ENCODE measurements at regions not wholly inside any gene's neighbourhood (a gene's known extent, or its start where the extent isn't known, plus 50 kb on each side); places are given as distances from the start of the nearest gene placed in this dataset.
"Not testable (repeated sequence)": the region's sequence is repeated elsewhere in the genome, so short reads cannot be mapped to it uniquely, and the experiment has no call there.

DNA sequence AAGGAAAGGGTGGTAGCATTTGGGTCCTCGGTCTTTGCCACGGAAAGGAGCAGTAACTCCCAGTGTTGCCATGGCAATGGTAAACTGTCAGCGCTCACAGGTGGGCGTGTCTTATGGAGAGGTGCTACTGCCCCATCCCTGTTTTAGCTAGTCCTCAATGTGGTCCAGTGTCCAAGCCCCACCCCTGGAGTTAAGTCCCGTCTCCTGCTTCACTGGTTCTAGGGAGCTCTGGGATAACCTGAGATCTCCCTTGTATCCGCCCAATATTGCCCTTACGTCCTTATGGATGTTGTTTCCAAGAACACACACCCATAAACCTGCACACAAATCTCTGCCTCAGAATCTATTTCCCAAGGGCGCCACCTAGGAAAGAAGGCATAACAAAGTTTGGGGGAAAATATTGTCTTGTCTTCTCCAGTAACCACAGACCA is 64.2 kb downstream of the SPRING1 start:
- H3K27me3 ChIP-seq = no peaks in the 10 kb centered on the region
- H3K36me3 ChIP-seq = no peaks in the 10 kb centered on the region
- H3K27ac ChIP-seq = no peak overlapping the region
- TF ChIP-seq, protein P1, sequence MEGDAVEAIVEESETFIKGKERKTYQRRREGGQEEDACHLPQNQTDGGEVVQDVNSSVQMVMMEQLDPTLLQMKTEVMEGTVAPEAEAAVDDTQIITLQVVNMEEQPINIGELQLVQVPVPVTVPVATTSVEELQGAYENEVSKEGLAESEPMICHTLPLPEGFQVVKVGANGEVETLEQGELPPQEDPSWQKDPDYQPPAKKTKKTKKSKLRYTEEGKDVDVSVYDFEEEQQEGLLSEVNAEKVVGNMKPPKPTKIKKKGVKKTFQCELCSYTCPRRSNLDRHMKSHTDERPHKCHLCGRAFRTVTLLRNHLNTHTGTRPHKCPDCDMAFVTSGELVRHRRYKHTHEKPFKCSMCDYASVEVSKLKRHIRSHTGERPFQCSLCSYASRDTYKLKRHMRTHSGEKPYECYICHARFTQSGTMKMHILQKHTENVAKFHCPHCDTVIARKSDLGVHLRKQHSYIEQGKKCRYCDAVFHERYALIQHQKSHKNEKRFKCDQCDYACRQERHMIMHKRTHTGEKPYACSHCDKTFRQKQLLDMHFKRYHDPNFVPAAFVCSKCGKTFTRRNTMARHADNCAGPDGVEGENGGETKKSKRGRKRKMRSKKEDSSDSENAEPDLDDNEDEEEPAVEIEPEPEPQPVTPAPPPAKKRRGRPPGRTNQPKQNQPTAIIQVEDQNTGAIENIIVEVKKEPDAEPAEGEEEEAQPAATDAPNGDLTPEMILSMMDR (IDR thresholded peaks at IDR 0.05) = no peak
- no peak for TF ChIP-seq EP300 (IDR thresholded peaks at IDR 0.05)
- TF ChIP-seq POLR2A (IDR thresholded peaks at IDR 0.05) = no peak
- H3K4me3 ChIP-seq = no peak overlapping the region
- peaks cover 0 to 20% (median 3%) of the 10 kb centered on the region in 4 donors for H3K4me1 ChIP-seq
- DNase-seq (ENCODE audit: low spot score in 2 of 2) = no peak
- H3K9me3 ChIP-seq = no peaks in the 10 kb centered on the region
- 67 to 70% methylated on average over 8 of the region's 8 CpGs for WGBS, 2 donors

DNA sequence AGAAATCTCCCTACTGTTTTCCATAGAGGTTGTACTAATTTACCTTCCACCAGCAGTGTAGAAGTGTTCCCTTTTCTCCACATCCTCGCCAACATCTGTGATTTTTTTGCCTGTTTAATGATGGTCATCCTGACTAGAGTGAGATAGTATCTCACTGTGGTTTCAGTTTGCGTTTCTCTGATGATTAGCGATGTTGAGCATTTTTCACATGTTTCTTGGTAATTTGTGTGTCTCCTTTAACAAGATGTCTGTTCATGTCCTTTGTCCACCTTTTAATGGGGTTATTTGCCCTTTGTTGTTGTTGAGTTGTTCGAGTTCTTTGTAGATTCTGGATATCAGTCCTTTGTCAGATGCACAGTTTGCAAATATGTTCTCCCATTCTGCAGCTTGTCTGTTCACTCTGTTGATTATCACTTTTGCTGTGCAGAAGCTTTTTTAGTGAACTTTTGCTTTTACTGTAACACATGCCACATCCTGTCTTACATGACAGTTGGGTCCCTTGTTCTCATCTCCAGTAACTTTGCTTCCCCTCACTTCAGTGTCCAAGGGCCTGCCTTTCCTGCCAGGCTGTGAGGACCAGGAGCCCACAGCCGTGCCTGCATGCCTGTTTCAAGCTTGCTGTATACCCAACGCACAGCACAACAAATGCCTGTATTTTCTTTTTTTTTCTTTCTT is 64.9 kb downstream of the SPRING1 start:
- WGBS, 2 donors = 50 to 54% methylated on average over 6 of the region's 6 CpGs
- Histone ChIP-seq H3K9me3 (no peaks in the 10 kb centered on the region), H3K27ac (no peak overlapping the region), H3K4me3 (no peak overlapping the region), H3K36me3 (no peaks in the 10 kb centered on the region), H3K4me1 (peaks cover 0 to 20% (median 3%) of the 10 kb centered on the region in 4 donors), H3K27me3 (no peaks in the 10 kb centered on the region)
- TF ChIP-seq, protein P1 (IDR thresholded peaks at IDR 0.05) = no peak
- TF ChIP-seq EP300 (IDR thresholded peaks at IDR 0.05) = no peak
- TF ChIP-seq POLR2A (IDR thresholded peaks at IDR 0.05) = no peak
- no peak for DNase-seq (ENCODE audit: low spot score in 2 of 2)

DNA sequence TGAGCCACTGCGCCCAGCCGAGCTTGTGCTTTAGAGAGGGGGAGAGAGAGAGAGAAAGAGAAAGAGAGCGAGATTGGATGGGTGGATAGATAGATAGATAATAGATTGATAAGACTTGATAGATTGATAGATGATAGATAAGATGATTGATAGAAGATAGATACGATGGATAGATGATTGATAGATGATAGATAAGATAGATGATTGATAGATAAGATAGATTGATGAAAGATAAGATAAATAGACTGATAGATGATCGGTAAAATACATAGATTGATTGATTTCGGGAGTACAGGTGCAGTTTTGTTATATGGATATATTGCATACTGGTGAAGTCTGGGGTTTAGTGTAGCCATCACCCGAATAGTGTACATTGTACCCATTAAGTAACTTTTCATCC is 65.9 kb downstream of the SPRING1 start:
- TF ChIP-seq, protein P1 (IDR thresholded peaks at IDR 0.05) = no peak
- TF ChIP-seq EP300 (IDR thresholded peaks at IDR 0.05) (no peak), POLR2A (IDR thresholded peaks at IDR 0.05) (no peak)
- WGBS, 2 donors = 89 to 93% methylated on average over 7 of the region's 7 CpGs
- H3K4me3 ChIP-seq = no peak overlapping the region
- no peaks in the 10 kb centered on the region for H3K9me3 ChIP-seq
- H3K4me1 ChIP-seq = peaks cover 0 to 16% (median 2%) of the 10 kb centered on the region in 4 donors
- no peak overlapping the region for H3K27ac ChIP-seq
- H3K27me3 ChIP-seq = no peaks in the 10 kb centered on the region
- H3K36me3 ChIP-seq = no peaks in the 10 kb centered on the region
- no peak for DNase-seq (ENCODE audit: low spot score in 2 of 2)

DNA sequence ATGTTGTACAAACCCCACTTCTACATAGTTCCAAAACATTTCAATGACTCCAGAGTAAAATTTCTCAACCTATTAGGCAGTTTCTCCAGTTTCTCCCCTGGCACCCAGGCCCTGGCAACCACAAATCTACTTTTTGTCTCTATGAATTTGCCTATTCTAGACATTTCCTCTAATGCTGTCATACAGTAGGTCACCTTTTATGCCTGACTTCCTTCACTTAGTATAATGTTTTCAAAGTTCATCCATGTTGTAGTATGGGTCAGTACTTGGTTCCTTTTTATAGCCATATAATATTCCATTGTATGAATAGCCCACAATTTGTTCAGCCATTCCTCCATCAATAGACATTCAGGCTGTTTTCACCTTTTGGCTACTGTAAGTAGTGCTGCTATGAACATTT is 67.0 kb downstream of the SPRING1 start:
- no peak for DNase-seq (ENCODE audit: low spot score in 2 of 2)
- H3K4me3 ChIP-seq = no peak overlapping the region
- H3K9me3 ChIP-seq = no peaks in the 10 kb centered on the region
- no peaks in the 10 kb centered on the region for H3K36me3 ChIP-seq
- H3K4me1 ChIP-seq = peaks cover 0 to 5% (median 0%) of the 10 kb centered on the region in 4 donors
- no peak for TF ChIP-seq POLR2A (IDR thresholded peaks at IDR 0.05)
- TF ChIP-seq, protein P1 (IDR thresholded peaks at IDR 0.05) = no peak
- TF ChIP-seq EP300 (IDR thresholded peaks at IDR 0.05) = no peak
- H3K27ac ChIP-seq = no peak overlapping the region
- no peaks in the 10 kb centered on the region for H3K27me3 ChIP-seq

DNA sequence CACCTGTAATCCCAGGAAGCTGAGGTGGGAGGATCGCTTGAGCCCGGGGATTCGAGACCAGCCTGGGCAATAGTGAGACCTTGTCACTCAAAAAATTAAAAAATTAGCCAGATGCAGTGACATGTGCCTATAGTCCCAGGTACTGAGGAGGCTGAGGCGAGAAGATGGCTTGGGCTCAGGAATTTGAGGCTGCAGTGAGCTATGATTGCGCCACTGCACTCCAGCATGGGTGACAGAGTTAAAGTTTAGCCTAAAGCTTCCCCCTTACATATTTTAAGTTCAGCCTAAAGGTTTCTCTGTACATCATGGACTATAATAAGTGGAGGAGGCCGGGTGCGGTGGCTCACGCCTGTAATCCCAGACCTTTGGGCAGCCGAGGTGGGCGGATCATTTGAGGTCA is 70.1 kb downstream of the SPRING1 start:
- Histone ChIP-seq H3K27me3 (no peaks in the 10 kb centered on the region), H3K36me3 (no peaks in the 10 kb centered on the region), H3K4me3 (no peak overlapping the region), H3K27ac (no peak overlapping the region), H3K9me3 (no peaks in the 10 kb centered on the region), H3K4me1 (no peaks in the 10 kb centered on the region)
- no peak for DNase-seq (ENCODE audit: low spot score in 2 of 2)
- TF ChIP-seq EP300 (IDR thresholded peaks at IDR 0.05) = no peak
- TF ChIP-seq, protein P1 (IDR thresholded peaks at IDR 0.05) = no peak
- TF ChIP-seq POLR2A (IDR thresholded peaks at IDR 0.05) = no peak
- WGBS, 2 donors = 94 to 95% methylated on average over 10 of the region's 10 CpGs

DNA sequence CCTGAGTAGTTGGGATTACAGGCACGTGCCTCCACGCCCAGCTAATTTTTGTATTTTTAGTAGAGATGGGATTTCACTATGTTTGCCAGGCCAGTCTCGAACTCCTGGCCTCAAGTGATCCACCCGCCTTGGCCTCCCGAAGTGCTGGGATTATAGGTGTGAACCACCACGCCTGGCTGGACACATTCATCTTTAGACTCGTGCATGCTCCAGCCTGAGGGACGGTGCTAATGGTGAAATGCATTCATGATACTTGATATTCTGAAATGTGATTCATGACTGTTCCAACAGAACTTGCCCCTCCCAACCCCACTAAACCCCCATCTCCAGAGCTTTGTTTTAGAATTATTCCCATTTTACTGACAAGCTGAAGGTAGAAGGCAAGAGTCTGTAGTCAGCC is 71.0 kb downstream of the SPRING1 start:
- 92 to 94% methylated on average over 8 of the region's 8 CpGs for WGBS, 2 donors
- not testable (repeated sequence) for H3K4me1 ChIP-seq; H3K9me3 ChIP-seq; H3K36me3 ChIP-seq; DNase-seq (ENCODE audit: low spot score in 2 of 2); H3K4me3 ChIP-seq; H3K27me3 ChIP-seq; H3K27ac ChIP-seq

Measured in tibial nerve (tissue), 4 donors.